PC-3 (cell line): ENCODE measurements at regions not wholly inside any gene's neighbourhood (a gene's known extent, or its start where the extent isn't known, plus 50 kb on each side); places are given as distances from the start of the nearest gene placed in this dataset.
A peak's percentile ranks its signal among the peaks of the same experiment; 100 is the strongest.

Experiments used
- ATAC-seq: fragments of 200-7000 bp; cut with Tn5 transposase; 2 replicates; pipeline ENCODE4 v1.9.1; 2020; ENCODE audit warnings: mild to moderate bottlenecking, moderate library complexity
- BruUV-seq: library from RNA; stranded (reverse); fragments of 400-500 nt; replicated peaks from 2 replicates; lab custom pipeline; 2021; lab: Mats Ljungman, UMichigan
- CTCF ChIA-PET: fragments of 300-600 bp; sonication (Branson Sonifier 250); formaldehyde crosslinking; loops from one replicate; lab custom pipeline; 2022; ENCODE audit warnings: antibody characterized with exemption; lab: Charles Lee
- POLR2A ChIA-PET: fragments of 300-600 bp; sonication (Branson Sonifier 250); formaldehyde crosslinking; loops from one replicate; lab custom pipeline; 2022; ENCODE audit warnings: antibody characterized with exemption; ENCODE audit not compliant: unreplicated experiment; lab: Charles Lee
- DNase-seq: peaks from one replicate; pipeline ENCODE4 v3.0.0-alpha.2; 2015
- H2AFZ ChIP-seq: fragments of 300-600 bp; sonication (generic); 2 replicates; pipeline ENCODE4 v1.6.0; 2016; ENCODE audit warnings: antibody characterized with exemption, low read length
- H3F3A ChIP-seq: fragments of 300-600 bp; sonication (generic); one replicate; pipeline ENCODE4 v1.6.0; 2017; ENCODE audit warnings: antibody characterized with exemption, low read length, control low read depth, mild to moderate bottlenecking; ENCODE audit not compliant: unreplicated experiment
- H3K27ac ChIP-seq: fragments of 300-600 bp; sonication (generic); 2 replicates; pipeline ENCODE4 v1.5.1; 2016; ENCODE audit warnings: mild to moderate bottlenecking, low read length
- H3K27me3 ChIP-seq: fragments of 300-600 bp; sonication (generic); 2 replicates; pipeline ENCODE4 v1.6.1; 2016; ENCODE audit warnings: low read length, mixed read lengths
- H3K36me3 ChIP-seq: fragments of 300-600 bp; sonication (generic); 2 replicates; pipeline ENCODE4 v1.6.1; 2016; ENCODE audit warnings: low read depth, mixed run types, low read length, mixed read lengths
- H3K4me1 ChIP-seq: fragments of 300-600 bp; sonication (generic); 2 replicates; pipeline ENCODE4 v1.5.1; 2016; ENCODE audit warnings: low read length; ENCODE audit not compliant: insufficient read depth
- H3K4me2 ChIP-seq: fragments of 300-600 bp; sonication (generic); 2 replicates; pipeline ENCODE4 v1.6.0; 2016; ENCODE audit warnings: low read length
- H3K4me3 ChIP-seq: fragments of 300-600 bp; sonication (generic); 2 replicates; pipeline ENCODE4 v1.5.1; 2016; ENCODE audit warnings: mild to moderate bottlenecking, low read length, mixed read lengths
- H3K79me2 ChIP-seq: fragments of 300-600 bp; sonication (generic); 2 replicates; pipeline ENCODE4 v1.6.1; 2017; ENCODE audit warnings: low read length, mixed read lengths
- H3K9ac ChIP-seq: fragments of 300-600 bp; sonication (generic); 2 replicates; pipeline ENCODE4 v1.6.0; 2016; ENCODE audit warnings: mild to moderate bottlenecking, low read length
- H3K9me2 ChIP-seq: fragments of 300-600 bp; sonication (generic); replicated peaks from 2 replicates; pipeline ENCODE4 v1.6.1; 2016; ENCODE audit warnings: mixed run types, low read length, mixed read lengths
- H3K9me3 ChIP-seq: fragments of 300-600 bp; sonication (generic); 2 replicates; pipeline ENCODE4 v1.6.1; 2016; ENCODE audit warnings: low read length, mixed read lengths
- H4K20me1 ChIP-seq: fragments of 300-600 bp; sonication (generic); 2 replicates; pipeline ENCODE4 v1.6.1; 2016; ENCODE audit warnings: low read length, mixed read lengths
- EZH2 ChIP-seq: fragments of 300-600 bp; sonication (generic); IDR thresholded peaks from one replicate; pipeline ENCODE4 v1.6.1; 2017; ENCODE audit warnings: antibody characterized with exemption, mild to moderate bottlenecking, low read length; ENCODE audit not compliant: unreplicated experiment
- EZH2phosphoT487 ChIP-seq: fragments of 300-600 bp; sonication (generic); IDR thresholded peaks from 2 replicates; pipeline ENCODE4 v1.6.1; 2018; ENCODE audit warnings: mild to moderate bottlenecking, antibody characterized with exemption, low read length, borderline replicate concordance
- intact Hi-C: fragments of 100-400 bp; cut with micrococcal nuclease; formaldehyde crosslinking; loops from 2 replicates; pipeline ENCODE4 v1.9.0; 2023
- TF ChIP-seq, protein P1 (sequence below): fragments of 300-600 bp; sonication (generic); conservative IDR thresholded peaks from 2 replicates; pipeline ENCODE4 v1.5.1; 2017; ENCODE audit warnings: antibody characterized with exemption, low read depth, mild to moderate bottlenecking, low read length

DNA sequence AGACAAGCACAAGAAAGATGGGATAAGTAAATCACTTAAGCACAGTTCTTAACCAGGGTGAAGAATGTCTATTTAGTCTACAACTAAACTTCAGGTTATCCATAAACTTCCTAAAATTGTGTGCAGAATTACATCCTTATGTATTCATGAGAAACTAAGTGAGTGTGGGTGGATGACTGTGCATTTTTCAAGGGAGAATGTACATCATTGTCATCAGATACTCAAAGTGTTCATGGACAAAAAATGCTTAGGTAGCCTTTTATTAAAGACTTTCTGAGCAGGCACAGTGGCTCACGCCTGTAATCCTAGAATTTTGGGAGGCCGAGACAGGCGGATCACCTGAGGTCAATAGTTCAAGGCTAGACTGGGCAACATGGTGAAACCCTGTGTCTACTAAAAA is 2023.8 kb downstream of the LRRC4C start:
- ATAC-seq (no peak), DNase-seq (no peak)
- Histone ChIP-seq H3K4me1 (no peaks in the 10 kb centered on the region), H3K9me2 (no peaks in the 10 kb centered on the region), H3K27ac (no peak overlapping the region), H3K4me2 (no peak overlapping the region), H2AFZ (no peak overlapping the region), H3F3A (no peaks in the 10 kb centered on the region), H4K20me1 (no peaks in the 10 kb centered on the region), H3K36me3 (no peaks in the 10 kb centered on the region), H3K9me3 (no peaks in the 10 kb centered on the region), H3K9ac (no peak overlapping the region), H3K27me3 (no peaks in the 10 kb centered on the region), H3K4me3 (no peak overlapping the region), H3K79me2 (no peaks in the 10 kb centered on the region)
- ChIA-PET POLR2A (no interaction called here), CTCF (no interaction called here)
- intact Hi-C loops, result no loop called here
- no TSS peak for BruUV-seq
- TF ChIP-seq EZH2phosphoT487 (no peak), EZH2 (no peak)
- TF ChIP-seq, protein P1, sequence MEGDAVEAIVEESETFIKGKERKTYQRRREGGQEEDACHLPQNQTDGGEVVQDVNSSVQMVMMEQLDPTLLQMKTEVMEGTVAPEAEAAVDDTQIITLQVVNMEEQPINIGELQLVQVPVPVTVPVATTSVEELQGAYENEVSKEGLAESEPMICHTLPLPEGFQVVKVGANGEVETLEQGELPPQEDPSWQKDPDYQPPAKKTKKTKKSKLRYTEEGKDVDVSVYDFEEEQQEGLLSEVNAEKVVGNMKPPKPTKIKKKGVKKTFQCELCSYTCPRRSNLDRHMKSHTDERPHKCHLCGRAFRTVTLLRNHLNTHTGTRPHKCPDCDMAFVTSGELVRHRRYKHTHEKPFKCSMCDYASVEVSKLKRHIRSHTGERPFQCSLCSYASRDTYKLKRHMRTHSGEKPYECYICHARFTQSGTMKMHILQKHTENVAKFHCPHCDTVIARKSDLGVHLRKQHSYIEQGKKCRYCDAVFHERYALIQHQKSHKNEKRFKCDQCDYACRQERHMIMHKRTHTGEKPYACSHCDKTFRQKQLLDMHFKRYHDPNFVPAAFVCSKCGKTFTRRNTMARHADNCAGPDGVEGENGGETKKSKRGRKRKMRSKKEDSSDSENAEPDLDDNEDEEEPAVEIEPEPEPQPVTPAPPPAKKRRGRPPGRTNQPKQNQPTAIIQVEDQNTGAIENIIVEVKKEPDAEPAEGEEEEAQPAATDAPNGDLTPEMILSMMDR, result no peak

DNA sequence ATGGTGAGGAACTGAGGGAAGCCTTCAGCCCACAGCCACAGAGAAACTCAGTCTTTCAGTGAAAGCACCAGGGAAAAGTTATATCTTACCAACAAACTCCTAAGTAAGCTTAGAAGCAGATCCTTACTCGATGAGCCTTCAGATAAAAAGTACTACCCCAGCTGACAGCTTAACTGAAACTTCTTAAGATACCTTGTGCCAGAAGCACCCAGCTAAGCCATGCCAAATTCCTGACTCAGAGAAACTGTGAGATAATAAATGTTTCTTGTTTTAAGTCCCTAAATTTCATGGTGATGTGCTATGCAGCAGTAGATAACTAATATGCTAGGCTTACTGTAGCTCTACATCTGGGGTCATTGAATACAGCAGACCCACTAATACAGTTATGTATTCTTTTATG is 2025.0 kb downstream of the LRRC4C start:
- BruUV-seq, result no TSS peak
- ChIA-PET CTCF (no interaction called here), POLR2A (no interaction called here)
- no peaks in the 10 kb centered on the region for H3K9me2 ChIP-seq
- no peaks in the 10 kb centered on the region for H4K20me1 ChIP-seq
- H3K36me3 ChIP-seq, result no peaks in the 10 kb centered on the region
- H3K9ac ChIP-seq, result no peak overlapping the region
- H2AFZ ChIP-seq, result no peak overlapping the region
- no peaks in the 10 kb centered on the region for H3K27me3 ChIP-seq
- no peak for ATAC-seq
- no peak overlapping the region for H3K4me2 ChIP-seq
- no peaks in the 10 kb centered on the region for H3K9me3 ChIP-seq
- TF ChIP-seq EZH2 (no peak), EZH2phosphoT487 (no peak)
- TF ChIP-seq, protein P1, result no peak
- no peaks in the 10 kb centered on the region for H3F3A ChIP-seq
- intact Hi-C loops, result no loop called here
- H3K27ac ChIP-seq, result no peak overlapping the region
- DNase-seq, result peak; percentile 4
- H3K4me1 ChIP-seq, result no peaks in the 10 kb centered on the region
- H3K4me3 ChIP-seq, result no peak overlapping the region
- no peaks in the 10 kb centered on the region for H3K79me2 ChIP-seq

DNA sequence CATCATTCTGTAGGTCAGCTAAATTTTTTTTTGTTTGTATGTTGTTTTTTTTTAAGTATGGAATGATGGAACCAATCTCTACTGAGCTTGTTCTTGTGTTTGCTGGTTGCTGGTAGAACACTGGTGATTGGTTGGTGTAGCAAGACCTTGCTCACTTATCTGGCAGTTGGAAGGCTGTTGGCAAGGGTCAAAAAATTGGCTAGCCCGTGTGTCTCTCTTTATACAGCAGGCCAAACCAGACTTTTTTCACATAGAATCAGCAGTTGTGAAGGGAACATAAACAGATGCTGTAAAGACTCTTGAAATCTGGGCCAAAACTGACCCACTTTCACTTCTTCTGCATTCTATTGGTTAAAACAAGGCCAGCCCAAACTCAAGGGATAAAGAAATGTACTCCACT is 2026.5 kb downstream of the LRRC4C start:
- H3K4me3 ChIP-seq, result no peak overlapping the region
- no peaks in the 10 kb centered on the region for H4K20me1 ChIP-seq
- H3K9me3 ChIP-seq, result no peaks in the 10 kb centered on the region
- no TSS peak for BruUV-seq
- no peaks in the 10 kb centered on the region for H3F3A ChIP-seq
- no peaks in the 10 kb centered on the region for H3K4me1 ChIP-seq
- ChIA-PET CTCF (no interaction called here), POLR2A (no interaction called here)
- no peak for DNase-seq
- H3K27ac ChIP-seq, result no peak overlapping the region
- intact Hi-C loops, result no loop called here
- H3K79me2 ChIP-seq, result no peaks in the 10 kb centered on the region
- H3K27me3 ChIP-seq, result no peaks in the 10 kb centered on the region
- ATAC-seq, result no peak
- no peak overlapping the region for H2AFZ ChIP-seq
- no peaks in the 10 kb centered on the region for H3K36me3 ChIP-seq
- no peak for TF ChIP-seq EZH2phosphoT487
- no peak for TF ChIP-seq EZH2
- TF ChIP-seq, protein P1, result no peak
- no peak overlapping the region for H3K9ac ChIP-seq
- H3K9me2 ChIP-seq, result no peaks in the 10 kb centered on the region
- H3K4me2 ChIP-seq, result no peak overlapping the region
